ENCODE measurements at regions not wholly inside any gene's neighbourhood (a gene's known extent, or its start where the extent isn't known, plus 50 kb on each side); places are given as distances from the start of the nearest gene placed in this dataset.

DNA sequence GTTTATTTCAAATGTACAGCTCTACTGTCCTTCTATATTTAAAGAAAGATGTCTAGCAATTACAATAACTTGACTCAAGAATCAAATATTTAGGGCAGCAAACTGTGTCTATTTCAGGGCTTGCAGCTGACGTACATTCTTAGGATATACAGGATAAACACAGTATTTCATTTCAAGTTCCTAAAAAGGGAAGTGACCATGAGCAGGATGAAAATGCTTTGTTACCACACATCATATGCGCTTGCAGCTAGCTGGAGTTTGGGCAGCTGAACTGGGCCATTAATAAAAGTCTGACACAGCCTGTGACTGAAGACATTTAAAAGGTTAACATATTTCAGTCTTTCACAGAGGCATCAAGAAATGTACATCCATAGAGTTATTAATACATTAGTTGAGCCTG lies 264.6 kb upstream of the TRIB2 start:
- TF ChIP-seq, protein P1, sequence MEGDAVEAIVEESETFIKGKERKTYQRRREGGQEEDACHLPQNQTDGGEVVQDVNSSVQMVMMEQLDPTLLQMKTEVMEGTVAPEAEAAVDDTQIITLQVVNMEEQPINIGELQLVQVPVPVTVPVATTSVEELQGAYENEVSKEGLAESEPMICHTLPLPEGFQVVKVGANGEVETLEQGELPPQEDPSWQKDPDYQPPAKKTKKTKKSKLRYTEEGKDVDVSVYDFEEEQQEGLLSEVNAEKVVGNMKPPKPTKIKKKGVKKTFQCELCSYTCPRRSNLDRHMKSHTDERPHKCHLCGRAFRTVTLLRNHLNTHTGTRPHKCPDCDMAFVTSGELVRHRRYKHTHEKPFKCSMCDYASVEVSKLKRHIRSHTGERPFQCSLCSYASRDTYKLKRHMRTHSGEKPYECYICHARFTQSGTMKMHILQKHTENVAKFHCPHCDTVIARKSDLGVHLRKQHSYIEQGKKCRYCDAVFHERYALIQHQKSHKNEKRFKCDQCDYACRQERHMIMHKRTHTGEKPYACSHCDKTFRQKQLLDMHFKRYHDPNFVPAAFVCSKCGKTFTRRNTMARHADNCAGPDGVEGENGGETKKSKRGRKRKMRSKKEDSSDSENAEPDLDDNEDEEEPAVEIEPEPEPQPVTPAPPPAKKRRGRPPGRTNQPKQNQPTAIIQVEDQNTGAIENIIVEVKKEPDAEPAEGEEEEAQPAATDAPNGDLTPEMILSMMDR (IDR thresholded peaks at IDR 0.05): no peak
- TF ChIP-seq POLR2A (IDR thresholded peaks at IDR 0.05): no peak
